Ovary (tissue), 7 donors: ENCODE measurements at regions not wholly inside any gene's neighbourhood (a gene's known extent, or its start where the extent isn't known, plus 50 kb on each side); places are given as distances from the start of the nearest gene placed in this dataset.

Experiments used
- DNase-seq, 5 donors: peaks; one replicate each; pipeline ENCODE4 v3.0.0-alpha.2; 2019 to 2020
- H3K27ac ChIP-seq, 2 donors: fragments of 200-600 bp; one replicate each; pipeline versions ENCODE4 v1.5.1 to v1.8.0; 2019 to 2022
- H3K27me3 ChIP-seq: fragments of 200-600 bp; one replicate; pipeline ENCODE4 v1.8.0; 2022
- H3K36me3 ChIP-seq: fragments of 200-600 bp; sonication (generic); one replicate; pipeline ENCODE4 v1.5.1; 2019
- H3K4me1 ChIP-seq: one replicate; pipeline ENCODE4 v1.8.1; 2013; ENCODE audit warnings: mild to moderate bottlenecking, moderate library complexity; ENCODE audit not compliant: insufficient read depth
- H3K4me3 ChIP-seq: fragments of 200-600 bp; sonication (generic); one replicate; pipeline ENCODE4 v1.5.1; 2017
- H3K9me3 ChIP-seq, 2 donors: fragments of 200-600 bp in 1 of 2; sonication (generic) in 1 of 2; one replicate each; pipeline versions ENCODE4 v1.5.1 to v1.8.1; 2013 to 2019; ENCODE audit warnings: mild to moderate bottlenecking in 1 of 2, moderate library complexity in 1 of 2
- CTCF ChIP-seq, 3 donors: fragments of 450-650 bp in 2 of 3; fragments of 200-600 bp in 1 of 3; IDR thresholded peaks; one replicate each; pipeline versions ENCODE4 v1.5.1 to v1.8.0; 2016 to 2022; ENCODE audit warnings: antibody characterized with exemption in 3 of 3, mild to moderate bottlenecking in 1 of 3
- EP300 ChIP-seq: sonication (generic); formaldehyde crosslinking; IDR thresholded peaks from one replicate; pipeline ENCODE4 v1.6.1; 2017; ENCODE audit warnings: antibody characterized with exemption
- POLR2A ChIP-seq: fragments of 450-650 bp; IDR thresholded peaks from one replicate; pipeline ENCODE4 v1.6.1; 2017; ENCODE audit warnings: antibody characterized with exemption, mild to moderate bottlenecking, moderate library complexity
- WGBS, 3 donors: extraction: QIAGEN DNeasy Blood & Tissue Kit in 1 of 3; methylation state at CpG; one replicate each; pipeline versions ENCODE4 v1.1.5 to v1.1.7; 2013 to 2017; 5-methylcytosine and 5-hydroxymethylcytosine counted together
- intact Hi-C, 4 donors: fragments of 100-400 bp; cut with DNase I; formaldehyde crosslinking; loops; one replicate each; pipeline versions ENCODE4 v1.11.0 to v1.15.1; 2022 to 2023
- donor health status: DM: no; HTN: no; CAD: no; lungs with moderate emphysema.
- donor health status: DM: no; HTN: no; CAD: no.
- donor health status: Bipolar disorder and iron deficiency.
- donor health status: DM: no; HTN: no; CAD: no.
- donor health status: DM: yes; HTN: yes; CAD: no.

- 65 to 90% (median 78%) methylated on average over 3 of the region's 3 CpGs for WGBS, 3 donors
- Histone ChIP-seq H3K4me1 (no peaks in the 10 kb centered on the region), H3K36me3 (no peaks in the 10 kb centered on the region), H3K27ac (no peak overlapping the region), H3K27me3 (no peaks in the 10 kb centered on the region), H3K4me3 (no peak overlapping the region), H3K9me3 (no peaks in the 10 kb centered on the region)
- DNase-seq, result no peak
- TF ChIP-seq CTCF (IDR thresholded peaks at IDR 0.05) (no peak), EP300 (no peak), POLR2A (no peak)
- intact Hi-C loops, result no loop called here
Measured at GRCh38 chr6:41477572-41477971, 68.6 kb upstream of the FOXP4 start.

GRCh38 chr6:41483943-41484342, 62.2 kb upstream of the FOXP4 start:
- TF ChIP-seq EP300 (no peak), CTCF (IDR thresholded peaks at IDR 0.05) (no peak), POLR2A (no peak)
- H3K27ac ChIP-seq, result no peak overlapping the region
- peaks cover 8% of the 10 kb centered on the region for H3K4me1 ChIP-seq
- 88 to 90% (median 89%) methylated on average over 1 of the region's 1 CpG for WGBS, 3 donors
- no peaks in the 10 kb centered on the region for H3K27me3 ChIP-seq
- H3K4me3 ChIP-seq, result no peak overlapping the region
- H3K9me3 ChIP-seq, result no peaks in the 10 kb centered on the region
- no peaks in the 10 kb centered on the region for H3K36me3 ChIP-seq
- no peak for DNase-seq
- intact Hi-C loops, result no loop called here

- no peak overlapping the region for H3K27ac ChIP-seq
- no peaks in the 10 kb centered on the region for H3K36me3 ChIP-seq
- H3K4me3 ChIP-seq, result no peak overlapping the region
- peaks cover 8% of the 10 kb centered on the region for H3K4me1 ChIP-seq
- 63 to 66% (median 65%) methylated on average over 9 of the region's 9 CpGs for WGBS, 3 donors
- H3K27me3 ChIP-seq, result no peaks in the 10 kb centered on the region
- peak in 1 of 5 donors; percentile 30 for DNase-seq
- TF ChIP-seq EP300 (no peak), CTCF (IDR thresholded peaks at IDR 0.05) (no peak), POLR2A (no peak)
- intact Hi-C loops, result no loop called here
- no peaks in the 10 kb centered on the region for H3K9me3 ChIP-seq
Measured at GRCh38 chr6:41487860-41488432, 58.2 kb upstream of the FOXP4 start.

- H3K4me3 ChIP-seq, result no peak overlapping the region
- DNase-seq, result peak; percentile 55 to 69 (median 63)
- H3K9me3 ChIP-seq, result no peaks in the 10 kb centered on the region
- H3K36me3 ChIP-seq, result no peaks in the 10 kb centered on the region
- intact Hi-C loops, result no loop called here
- H3K27me3 ChIP-seq, result no peaks in the 10 kb centered on the region
- TF ChIP-seq CTCF (IDR thresholded peaks at IDR 0.05) (no peak), EP300 (no peak), POLR2A (no peak)
- 10 to 22% (median 11%) methylated on average over 12 of the region's 12 CpGs for WGBS, 3 donors
- peaks cover 8% of the 10 kb centered on the region for H3K4me1 ChIP-seq
- no peak overlapping the region for H3K27ac ChIP-seq
Measured at GRCh38 chr6:41488433-41489119, 57.6 kb upstream of the FOXP4 start.
